GM23248 (cell line): ENCODE measurements at regions not wholly inside any gene's neighbourhood (a gene's known extent, or its start where the extent isn't known, plus 50 kb on each side); places are given as distances from the start of the nearest gene placed in this dataset.

Source experiments
- EZH2 ChIP-seq: fragments of 200-600 bp; sonication (generic); IDR thresholded peaks from 2 replicates; pipeline ENCODE4 v1.6.1; 2018; ENCODE audit warnings: antibody characterized with exemption, mild to moderate bottlenecking; ENCODE audit not compliant: insufficient read depth, poor library complexity, severe bottlenecking
- EZH2phosphoT487 ChIP-seq: fragments of 200-600 bp; sonication (generic); IDR thresholded peaks from 2 replicates; pipeline ENCODE4 v1.6.1; 2018; ENCODE audit warnings: antibody characterized with exemption, moderate library complexity, mild to moderate bottlenecking, low read depth; ENCODE audit not compliant: insufficient read depth

- no peak for TF ChIP-seq EZH2
- no peak for TF ChIP-seq EZH2phosphoT487
These were observed 301.7 kb upstream of the DIPK2B start for GRCh38 chrX:45502396-45502795.
